ENCODE measurements at regions not wholly inside any gene's neighbourhood (a gene's known extent, or its start where the extent isn't known, plus 50 kb on each side); places are given as distances from the start of the nearest gene placed in this dataset.

GRCh38 chr3:27976933-27977332 is 254.8 kb upstream of the EOMES start:
- Histone ChIP-seq H3K4me2 (no peak overlapping the region; the same call in 1 of the 2 replicates), H3K4me3 (no peak overlapping the region), H3K27me3 (ENCODE audit: insufficient read depth, low read depth) (no peaks in the 10 kb centered on the region), H3K27ac (no peak overlapping the region), H4K20me1 (ENCODE audit: insufficient read depth) (no peaks in the 10 kb centered on the region), H3K9me3 (ENCODE audit: insufficient read depth, low read depth) (0 out of 2 replicates have a peak, but pooled peaks cover 4% of the 10 kb centered on the region), H3K79me2 (ENCODE audit: low read depth) (no peaks in the 10 kb centered on the region), H3K36me3 (ENCODE audit: low read depth) (no peaks in the 10 kb centered on the region), H3F3A (ENCODE audit: insufficient read depth, low read depth) (no peaks in the 10 kb centered on the region), H3K4me1 (replicated peaks; ENCODE audit: insufficient read depth) (no peaks in the 10 kb centered on the region), H3K9me2 (ENCODE audit: insufficient read depth) (no peaks in the 10 kb centered on the region), H2AFZ (no peak overlapping the region)
- intact Hi-C loops (cut with micrococcal nuclease; ENCODE audit: unreplicated experiment), result no loop called here
- DNase-seq, result peak in 1 of 2 experiments; percentile 36
- no peak for TF ChIP-seq EZH2 (IDR thresholded peaks at IDR 0.05; ENCODE audit: low read depth)
- no peak for TF ChIP-seq CTCF (conservative IDR thresholded peaks at IDR 0.05)
- POLR2A ChIA-PET (ENCODE audit: unreplicated experiment), result no interaction called here
- BruUV-seq (replicated peaks), result no TSS peak
- CTCF ChIA-PET, result no interaction called here

GRCh38 chr3:27978440-27978839 is 256.3 kb upstream of the EOMES start:
- no peaks in the 10 kb centered on the region for H3K36me3 ChIP-seq (ENCODE audit: low read depth)
- H3K9me2 ChIP-seq (ENCODE audit: insufficient read depth), result no peaks in the 10 kb centered on the region
- no peaks in the 10 kb centered on the region for H3K79me2 ChIP-seq (ENCODE audit: low read depth)
- no peaks in the 10 kb centered on the region for H3K27me3 ChIP-seq (ENCODE audit: insufficient read depth, low read depth)
- TF ChIP-seq EZH2 (IDR thresholded peaks at IDR 0.05; ENCODE audit: low read depth) (no peak), CTCF (conservative IDR thresholded peaks at IDR 0.05) (no peak)
- no peaks in the 10 kb centered on the region for H3K4me1 ChIP-seq (replicated peaks; ENCODE audit: insufficient read depth)
- H4K20me1 ChIP-seq (ENCODE audit: insufficient read depth), result no peaks in the 10 kb centered on the region
- H3F3A ChIP-seq (ENCODE audit: insufficient read depth, low read depth), result no peaks in the 10 kb centered on the region
- ChIA-PET CTCF (no interaction called here), POLR2A (ENCODE audit: unreplicated experiment) (no interaction called here)
- H3K9me3 ChIP-seq (ENCODE audit: insufficient read depth, low read depth), result 0 out of 2 replicates have a peak, but pooled peaks cover 4% of the 10 kb centered on the region
- intact Hi-C loops (cut with micrococcal nuclease; ENCODE audit: unreplicated experiment), result no loop called here
- H3K4me3 ChIP-seq, result no peak overlapping the region
- no peak overlapping the region for H2AFZ ChIP-seq
- H3K27ac ChIP-seq, result no peak overlapping the region
- no peak for DNase-seq
- no TSS peak for BruUV-seq (replicated peaks)
- no peak overlapping the region for H3K4me2 ChIP-seq

GRCh38 chr3:27985369-27986035 is 255.9 kb upstream of the CMC1 start:
- Histone ChIP-seq H3K4me1 (replicated peaks; ENCODE audit: insufficient read depth) (no peaks in the 10 kb centered on the region), H3K4me3 (no peak overlapping the region), H3F3A (ENCODE audit: insufficient read depth, low read depth) (no peaks in the 10 kb centered on the region), H3K36me3 (ENCODE audit: low read depth) (no peaks in the 10 kb centered on the region), H3K9me3 (ENCODE audit: insufficient read depth, low read depth) (no peaks in the 10 kb centered on the region), H3K27ac (no peak overlapping the region), H4K20me1 (ENCODE audit: insufficient read depth) (no peaks in the 10 kb centered on the region), H3K4me2 (no peak overlapping the region), H3K79me2 (ENCODE audit: low read depth) (no peaks in the 10 kb centered on the region), H3K27me3 (ENCODE audit: insufficient read depth, low read depth) (no peaks in the 10 kb centered on the region), H3K9me2 (ENCODE audit: insufficient read depth) (no peaks in the 10 kb centered on the region), H2AFZ (no peak overlapping the region)
- DNase-seq, result no peak
- ChIA-PET POLR2A (ENCODE audit: unreplicated experiment) (no interaction called here), CTCF (no interaction called here)
- BruUV-seq (replicated peaks), result no TSS peak
- TF ChIP-seq EZH2 (IDR thresholded peaks at IDR 0.05; ENCODE audit: low read depth), result no peak
- TF ChIP-seq CTCF (conservative IDR thresholded peaks at IDR 0.05), result no peak
- intact Hi-C loops (cut with micrococcal nuclease; ENCODE audit: unreplicated experiment), result no loop called here
